ENCODE measurements at regions not wholly inside any gene's neighbourhood (a gene's known extent, or its start where the extent isn't known, plus 50 kb on each side); places are given as distances from the start of the nearest gene placed in this dataset.

DNA sequence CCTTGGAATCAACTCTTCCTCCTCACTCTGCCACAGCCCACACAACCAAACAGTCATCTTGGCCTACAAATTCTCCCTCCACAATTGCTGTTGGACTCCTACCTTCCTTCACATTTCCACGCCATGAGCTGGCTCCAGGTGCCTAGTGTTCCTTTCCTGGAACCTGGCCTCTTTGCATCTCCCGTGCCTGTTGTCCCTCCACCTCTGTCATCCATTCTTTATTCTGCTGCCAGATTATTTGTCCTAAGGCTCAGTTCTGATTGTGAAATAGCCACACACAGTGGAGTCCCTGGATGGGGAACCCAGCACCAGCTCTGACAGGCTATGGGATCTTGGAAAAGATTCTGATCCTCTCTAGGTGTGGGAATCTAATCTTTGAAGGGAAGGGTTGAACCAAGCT lies 109.1 kb upstream of the ANKH start:
- no peaks in the 10 kb centered on the region for H3K9me3 ChIP-seq

More for the DNA sequence above, 109.1 kb upstream of the ANKH start:
- Histone ChIP-seq H3K79me2 (ENCODE audit: insufficient read depth) (no peaks in the 10 kb centered on the region), H3K27ac (ENCODE audit: low read depth in 2 of 2, low read length in 1 of 2) (no peak overlapping the region), H3K4me1 (ENCODE audit: control insufficient read depth in 1 of 2, insufficient read depth in 2 of 2, low read depth in 1 of 2, low read length in 1 of 2) (no peaks in the 10 kb centered on the region), H3F3A (replicated peaks; ENCODE audit: insufficient read depth) (no peaks in the 10 kb centered on the region), H3K27me3 (ENCODE audit: insufficient read depth) (no peaks in the 10 kb centered on the region), H2AFZ (ENCODE audit: low read depth) (no peak overlapping the region), H3K36me3 (replicated peaks in 1 of 2; ENCODE audit: control insufficient read depth in 1 of 2, insufficient read depth in 2 of 2, low read length in 1 of 2) (no peaks in the 10 kb centered on the region), H3K9ac (no peak overlapping the region), H3K4me3 (ENCODE audit: low read depth in 2 of 2, low read length in 1 of 2) (no peak overlapping the region), H4K20me1 (ENCODE audit: insufficient read depth) (no peaks in the 10 kb centered on the region), H3K4me2 (no peak overlapping the region), H3K9me2 (no peaks in the 10 kb centered on the region)
- ChIA-PET CTCF (interaction anchor here (2.1 kb wide), 1 partner anchor 254 kb away, joined by 9 read pairs; no protein-coding TSS in a partner anchor), POLR2A (no interaction called here)
- TF ChIP-seq SMC3 (IDR thresholded peaks at IDR 0.05; ENCODE audit: low read depth, low read length) (no peak), EZH2phosphoT487 (IDR thresholded peaks at IDR 0.05; ENCODE audit: borderline replicate concordance, low read depth) (no peak), SIN3A (IDR thresholded peaks at IDR 0.05; ENCODE audit: borderline replicate concordance, low read depth, low read length) (no peak), TEAD4 (IDR thresholded peaks at IDR 0.05; ENCODE audit: borderline replicate concordance, insufficient read depth) (no peak), RXRA (IDR thresholded peaks at IDR 0.05; ENCODE audit: borderline replicate concordance, low read depth) (no peak), GATA2 (CRISPR knock-in tag; IDR thresholded peaks at IDR 0.05) (no peak), GABPA (IDR thresholded peaks at IDR 0.05; ENCODE audit: low read depth) (no peak), ELF1 (IDR thresholded peaks at IDR 0.05) (no peak), RFX5 (IDR thresholded peaks at IDR 0.05; ENCODE audit: low read length) (no peak), NFIC (IDR thresholded peaks at IDR 0.05; ENCODE audit: borderline replicate concordance) (no peak), RCOR1 (IDR thresholded peaks at IDR 0.05; ENCODE audit: low read length) (no peak)
- TF ChIP-seq, protein P1, sequence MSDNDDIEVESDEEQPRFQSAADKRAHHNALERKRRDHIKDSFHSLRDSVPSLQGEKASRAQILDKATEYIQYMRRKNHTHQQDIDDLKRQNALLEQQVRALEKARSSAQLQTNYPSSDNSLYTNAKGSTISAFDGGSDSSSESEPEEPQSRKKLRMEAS (IDR thresholded peaks at IDR 0.05; ENCODE audit: low read depth), result no peak
- TF ChIP-seq, protein P2, sequence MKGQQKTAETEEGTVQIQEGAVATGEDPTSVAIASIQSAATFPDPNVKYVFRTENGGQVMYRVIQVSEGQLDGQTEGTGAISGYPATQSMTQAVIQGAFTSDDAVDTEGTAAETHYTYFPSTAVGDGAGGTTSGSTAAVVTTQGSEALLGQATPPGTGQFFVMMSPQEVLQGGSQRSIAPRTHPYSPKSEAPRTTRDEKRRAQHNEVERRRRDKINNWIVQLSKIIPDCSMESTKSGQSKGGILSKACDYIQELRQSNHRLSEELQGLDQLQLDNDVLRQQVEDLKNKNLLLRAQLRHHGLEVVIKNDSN (IDR thresholded peaks at IDR 0.05; ENCODE audit: borderline replicate concordance, low read depth), result no peak
- TF ChIP-seq, protein P3, sequence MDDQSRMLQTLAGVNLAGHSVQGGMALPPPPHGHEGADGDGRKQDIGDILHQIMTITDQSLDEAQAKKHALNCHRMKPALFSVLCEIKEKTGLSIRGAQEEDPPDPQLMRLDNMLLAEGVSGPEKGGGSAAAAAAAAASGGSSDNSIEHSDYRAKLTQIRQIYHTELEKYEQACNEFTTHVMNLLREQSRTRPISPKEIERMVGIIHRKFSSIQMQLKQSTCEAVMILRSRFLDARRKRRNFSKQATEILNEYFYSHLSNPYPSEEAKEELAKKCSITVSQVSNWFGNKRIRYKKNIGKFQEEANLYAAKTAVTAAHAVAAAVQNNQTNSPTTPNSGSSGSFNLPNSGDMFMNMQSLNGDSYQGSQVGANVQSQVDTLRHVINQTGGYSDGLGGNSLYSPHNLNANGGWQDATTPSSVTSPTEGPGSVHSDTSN (IDR thresholded peaks at IDR 0.05), result no peak
- TF ChIP-seq, protein P4, sequence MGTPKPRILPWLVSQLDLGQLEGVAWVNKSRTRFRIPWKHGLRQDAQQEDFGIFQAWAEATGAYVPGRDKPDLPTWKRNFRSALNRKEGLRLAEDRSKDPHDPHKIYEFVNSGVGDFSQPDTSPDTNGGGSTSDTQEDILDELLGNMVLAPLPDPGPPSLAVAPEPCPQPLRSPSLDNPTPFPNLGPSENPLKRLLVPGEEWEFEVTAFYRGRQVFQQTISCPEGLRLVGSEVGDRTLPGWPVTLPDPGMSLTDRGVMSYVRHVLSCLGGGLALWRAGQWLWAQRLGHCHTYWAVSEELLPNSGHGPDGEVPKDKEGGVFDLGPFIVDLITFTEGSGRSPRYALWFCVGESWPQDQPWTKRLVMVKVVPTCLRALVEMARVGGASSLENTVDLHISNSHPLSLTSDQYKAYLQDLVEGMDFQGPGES (IDR thresholded peaks at IDR 0.05; ENCODE audit: low read depth, low read length), result no peak
- TF ChIP-seq, protein P5, sequence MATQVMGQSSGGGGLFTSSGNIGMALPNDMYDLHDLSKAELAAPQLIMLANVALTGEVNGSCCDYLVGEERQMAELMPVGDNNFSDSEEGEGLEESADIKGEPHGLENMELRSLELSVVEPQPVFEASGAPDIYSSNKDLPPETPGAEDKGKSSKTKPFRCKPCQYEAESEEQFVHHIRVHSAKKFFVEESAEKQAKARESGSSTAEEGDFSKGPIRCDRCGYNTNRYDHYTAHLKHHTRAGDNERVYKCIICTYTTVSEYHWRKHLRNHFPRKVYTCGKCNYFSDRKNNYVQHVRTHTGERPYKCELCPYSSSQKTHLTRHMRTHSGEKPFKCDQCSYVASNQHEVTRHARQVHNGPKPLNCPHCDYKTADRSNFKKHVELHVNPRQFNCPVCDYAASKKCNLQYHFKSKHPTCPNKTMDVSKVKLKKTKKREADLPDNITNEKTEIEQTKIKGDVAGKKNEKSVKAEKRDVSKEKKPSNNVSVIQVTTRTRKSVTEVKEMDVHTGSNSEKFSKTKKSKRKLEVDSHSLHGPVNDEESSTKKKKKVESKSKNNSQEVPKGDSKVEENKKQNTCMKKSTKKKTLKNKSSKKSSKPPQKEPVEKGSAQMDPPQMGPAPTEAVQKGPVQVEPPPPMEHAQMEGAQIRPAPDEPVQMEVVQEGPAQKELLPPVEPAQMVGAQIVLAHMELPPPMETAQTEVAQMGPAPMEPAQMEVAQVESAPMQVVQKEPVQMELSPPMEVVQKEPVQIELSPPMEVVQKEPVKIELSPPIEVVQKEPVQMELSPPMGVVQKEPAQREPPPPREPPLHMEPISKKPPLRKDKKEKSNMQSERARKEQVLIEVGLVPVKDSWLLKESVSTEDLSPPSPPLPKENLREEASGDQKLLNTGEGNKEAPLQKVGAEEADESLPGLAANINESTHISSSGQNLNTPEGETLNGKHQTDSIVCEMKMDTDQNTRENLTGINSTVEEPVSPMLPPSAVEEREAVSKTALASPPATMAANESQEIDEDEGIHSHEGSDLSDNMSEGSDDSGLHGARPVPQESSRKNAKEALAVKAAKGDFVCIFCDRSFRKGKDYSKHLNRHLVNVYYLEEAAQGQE (IDR thresholded peaks at IDR 0.05; ENCODE audit: low read depth, low read length), result no peak
- DNase-seq, result no peak
- 52% methylated on average over 2 of the region's 2 CpGs for WGBS (ENCODE audit: low lambda C conversion rate)

All from SK-N-SH (cell line).